Neural cell (in vitro differentiated cells): ENCODE measurements at regions not wholly inside any gene's neighbourhood (a gene's known extent, or its start where the extent isn't known, plus 50 kb on each side); places are given as distances from the start of the nearest gene placed in this dataset.

Source experiments
- H2AFZ ChIP-seq: fragments of 200-600, 300-800 bp; sonication (generic), shearing (Covaris generic); 2 replicates; pipeline ENCODE4 v1.6.0; 2014; ENCODE audit warnings: low read depth, mild to moderate bottlenecking, antibody characterized with exemption, low read length, moderate library complexity
- H3F3A ChIP-seq: fragments of 200-600 bp; shearing (Covaris generic); 2 replicates; pipeline ENCODE4 v1.6.1; 2016; ENCODE audit warnings: mild to moderate bottlenecking, moderate library complexity, mixed read lengths, antibody characterized with exemption, low read length; ENCODE audit not compliant: insufficient read depth, poor library complexity, severe bottlenecking
- H3K27ac ChIP-seq: fragments of 200-600, 300-800 bp; sonication (generic), shearing (Covaris generic); 2 replicates; pipeline ENCODE4 v1.5.1; 2014; ENCODE audit warnings: mild to moderate bottlenecking, low read length, moderate library complexity
- H3K27me3 ChIP-seq: fragments of 300-800, 200-600 bp; sonication (generic), shearing (Covaris generic); 2 replicates; pipeline ENCODE4 v1.6.0; 2014; ENCODE audit warnings: mild to moderate bottlenecking, low read depth, low read length, moderate library complexity; ENCODE audit not compliant: insufficient read depth
- H3K36me3 ChIP-seq: fragments of 300-800, 200-600 bp; sonication (generic), shearing (Covaris generic); 2 replicates; pipeline ENCODE4 v1.5.1; 2014; ENCODE audit warnings: mild to moderate bottlenecking, antibody characterized with exemption, low read length, moderate library complexity; ENCODE audit not compliant: insufficient read depth
- H3K4me2 ChIP-seq: fragments of 300-800, 200-600 bp; sonication (generic), shearing (Covaris generic); 2 replicates; pipeline ENCODE4 v1.6.0; 2014; ENCODE audit warnings: mild to moderate bottlenecking, low read length
- H3K4me3 ChIP-seq: fragments of 300-800, 200-600 bp; sonication (generic), shearing (Covaris generic); 2 replicates; pipeline ENCODE4 v1.5.1; 2014; ENCODE audit warnings: mild to moderate bottlenecking, low read length, moderate library complexity
- H3K79me2 ChIP-seq: fragments of 200-600 bp; shearing (Covaris generic); replicated peaks from 2 replicates; pipeline ENCODE4 v1.6.0; 2014; ENCODE audit warnings: mild to moderate bottlenecking, low read length, moderate library complexity; ENCODE audit not compliant: insufficient read depth
- H3K9ac ChIP-seq: fragments of 300-800, 200-600 bp; sonication (generic), shearing (Covaris generic); 2 replicates; pipeline ENCODE4 v1.6.1; 2016; ENCODE audit warnings: mild to moderate bottlenecking, low read length, mixed read lengths
- H3K9me2 ChIP-seq: fragments of 200-600 bp; shearing (Covaris generic); 2 replicates; pipeline ENCODE4 v1.6.1; 2016; ENCODE audit warnings: mild to moderate bottlenecking, low read length, mixed read lengths; ENCODE audit not compliant: insufficient read depth
- H3K9me3 ChIP-seq: fragments of 200-600, 300-800 bp; sonication (generic), shearing (Covaris generic); 2 replicates; pipeline ENCODE4 v1.6.1; 2016; ENCODE audit warnings: mild to moderate bottlenecking, mixed run types, low read length, moderate library complexity, mixed read lengths
- H4K20me1 ChIP-seq: fragments of 200-600 bp; shearing (Covaris generic); 2 replicates; pipeline ENCODE4 v1.6.1; 2016; ENCODE audit warnings: mild to moderate bottlenecking, mixed run types; ENCODE audit not compliant: insufficient read depth
- CTCF ChIP-seq: fragments of 450-650 bp; IDR thresholded peaks from 2 replicates; pipeline ENCODE4 v1.5.1; 2014; ENCODE audit warnings: antibody characterized with exemption, mild to moderate bottlenecking, moderate library complexity; ENCODE audit not compliant: poor library complexity, severe bottlenecking
- EZH2 ChIP-seq: fragments of 200-600, 300-800 bp; shearing (Covaris generic), sonication (generic); IDR thresholded peaks from 2 replicates; pipeline ENCODE4 v1.6.1; 2014; ENCODE audit warnings: antibody characterized with exemption, low read length, borderline replicate concordance, mild to moderate bottlenecking; ENCODE audit not compliant: insufficient read depth, poor library complexity, severe bottlenecking
- MXI1 ChIP-seq: fragments of 450-650 bp; conservative IDR thresholded peaks from 2 replicates; pipeline ENCODE4 v1.6.1; 2014; ENCODE audit warnings: antibody characterized with exemption, mild to moderate bottlenecking; ENCODE audit not compliant: poor library complexity, severe bottlenecking
- RAD21 ChIP-seq: fragments of 450-650 bp; conservative IDR thresholded peaks from 2 replicates; pipeline ENCODE4 v1.6.1; 2014; ENCODE audit warnings: antibody characterized with exemption, mild to moderate bottlenecking, moderate library complexity
- REST ChIP-seq: IDR thresholded peaks from 2 replicates; pipeline ENCODE4 v1.6.1; 2012; ENCODE audit warnings: borderline replicate concordance
- SMC3 ChIP-seq: fragments of 450-650 bp; conservative IDR thresholded peaks from 2 replicates; pipeline ENCODE4 v1.6.1; 2014; ENCODE audit warnings: antibody characterized with exemption, mild to moderate bottlenecking, moderate library complexity; ENCODE audit not compliant: poor library complexity
- TAF1 ChIP-seq: IDR thresholded peaks from 2 replicates; pipeline ENCODE4 v1.6.1; 2012; ENCODE audit warnings: low read depth

GRCh38 chr6:134453792-134454510, 136.0 kb upstream of the SGK1 start:
- H3K36me3 ChIP-seq, result no peaks in the 10 kb centered on the region
- H3K9ac ChIP-seq, result no peak overlapping the region
- no peak overlapping the region for H3K4me2 ChIP-seq
- H3K4me3 ChIP-seq, result no peak overlapping the region
- no peak overlapping the region for H2AFZ ChIP-seq
- H3K9me3 ChIP-seq, result no peaks in the 10 kb centered on the region
- no peaks in the 10 kb centered on the region for H3K9me2 ChIP-seq
- TF ChIP-seq TAF1 (no peak), CTCF (no peak), EZH2 (no peak), MXI1 (no peak), SMC3 (no peak)
- H3K27me3 ChIP-seq, result no peaks in the 10 kb centered on the region
- no peaks in the 10 kb centered on the region for H3K79me2 ChIP-seq
- H3F3A ChIP-seq, result no peaks in the 10 kb centered on the region
- H3K27ac ChIP-seq, result no peak overlapping the region
- no peaks in the 10 kb centered on the region for H4K20me1 ChIP-seq

DNA sequence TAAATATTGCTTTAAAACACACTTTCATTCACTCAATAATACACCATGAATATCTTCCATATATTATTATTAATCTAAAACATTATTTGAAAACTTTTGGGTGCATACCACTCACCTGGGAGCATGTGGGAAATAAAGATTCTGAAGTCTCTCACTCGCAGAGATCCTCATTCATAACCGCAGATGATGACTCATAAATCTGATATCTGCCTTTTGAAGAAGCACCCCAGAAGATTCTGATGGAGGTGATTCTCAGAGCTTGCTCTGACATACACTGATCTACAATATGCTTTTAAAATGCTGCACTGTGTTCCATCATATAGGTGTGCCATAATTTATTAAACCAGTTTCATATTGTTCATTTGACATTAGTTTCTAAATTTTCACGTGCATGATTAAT, 135.0 kb upstream of the SGK1 start:
- TF ChIP-seq RAD21 (no peak), CTCF (no peak), REST (no peak), TAF1 (no peak), EZH2 (no peak), MXI1 (no peak)
- no peaks in the 10 kb centered on the region for H3K9me2 ChIP-seq

More for the DNA sequence above, 135.0 kb upstream of the SGK1 start:
- H3K9ac ChIP-seq, result no peak overlapping the region
- no peak overlapping the region for H3K4me3 ChIP-seq
- no peaks in the 10 kb centered on the region for H3K36me3 ChIP-seq
- H2AFZ ChIP-seq, result no peak overlapping the region
- H3K79me2 ChIP-seq, result no peaks in the 10 kb centered on the region
- H3K27ac ChIP-seq, result no peak overlapping the region
- no peaks in the 10 kb centered on the region for H3K9me3 ChIP-seq
- no peak overlapping the region for H3K4me2 ChIP-seq
- no peaks in the 10 kb centered on the region for H3K27me3 ChIP-seq
- H4K20me1 ChIP-seq, result no peaks in the 10 kb centered on the region
- H3F3A ChIP-seq, result no peaks in the 10 kb centered on the region
